ENCODE measurements at regions not wholly inside any gene's neighbourhood (a gene's known extent, or its start where the extent isn't known, plus 50 kb on each side); places are given as distances from the start of the nearest gene placed in this dataset.
A peak's percentile ranks its signal among the peaks of the same experiment; 100 is the strongest.

- peak; percentile 78 for DNase-seq
These were observed 132.6 kb downstream of the MRPL36 start for GRCh38 chr5:1666812-1667588.

GRCh38 chr5:1666221-1666620 is 133.4 kb downstream of the MRPL36 start:
- no peak for DNase-seq

- DNase-seq = no peak
These were observed 133.8 kb downstream of the MRPL36 start for GRCh38 chr5:1665803-1666202.

GRCh38 chr5:1665231-1665630 is 134.4 kb downstream of the MRPL36 start:
- DNase-seq = no peak

GRCh38 chr5:1663186-1663585 is 136.5 kb downstream of the MRPL36 start:
- no peak for DNase-seq

GRCh38 chr5:1662559-1663085 is 137.0 kb downstream of the MRPL36 start:
- no peak for DNase-seq

GRCh38 chr5:1661831-1662558 is 137.6 kb downstream of the MRPL36 start:
- no peak for DNase-seq

GRCh38 chr5:1661311-1661710 is 137.6 kb upstream of the LPCAT1 start:
- no peak for DNase-seq

GRCh38 chr5:1660511-1660910 is 136.8 kb upstream of the LPCAT1 start:
- DNase-seq = no peak

GRCh38 chr5:1660001-1660400 is 136.2 kb upstream of the LPCAT1 start:
- DNase-seq = no peak

GRCh38 chr5:1659100-1659981 is 135.6 kb upstream of the LPCAT1 start:
- DNase-seq = no peak

GRCh38 chr5:1658665-1659064 is 134.9 kb upstream of the LPCAT1 start:
- no peak for DNase-seq

GRCh38 chr5:1657161-1657741 is 133.5 kb upstream of the LPCAT1 start:
- no peak for DNase-seq

GRCh38 chr5:1656271-1656975 is 132.7 kb upstream of the LPCAT1 start:
- no peak for DNase-seq

- DNase-seq = no peak
These were observed 131.9 kb upstream of the LPCAT1 start for GRCh38 chr5:1655496-1656270.

- DNase-seq = no peak
These were observed 131.2 kb upstream of the LPCAT1 start for GRCh38 chr5:1654786-1655495.

- peak; percentile 63 for DNase-seq
These were observed 130.2 kb upstream of the LPCAT1 start for GRCh38 chr5:1653698-1654651.

GRCh38 chr5:1652873-1653697 is 129.3 kb upstream of the LPCAT1 start:
- no peak for DNase-seq
